Endodermal cell (in vitro differentiated cells): ENCODE measurements at regions not wholly inside any gene's neighbourhood (a gene's known extent, or its start where the extent isn't known, plus 50 kb on each side); places are given as distances from the start of the nearest gene placed in this dataset.
"Not testable (repeated sequence)": the region's sequence is repeated elsewhere in the genome, so short reads cannot be mapped to it uniquely, and the experiment has no call there.

Experiments used
- DNase-seq: peaks from one replicate; pipeline ENCODE4 v3.0.0-alpha.2; 2017
- H3K27ac ChIP-seq: 2 replicates; pipeline ENCODE4 v1.5.1; 2013; ENCODE audit warnings: mild to moderate bottlenecking, low read depth, low read length, moderate library complexity
- H3K27me3 ChIP-seq: 2 replicates; pipeline ENCODE4 v1.6.1; 2013; ENCODE audit warnings: mild to moderate bottlenecking, low read length, moderate library complexity; ENCODE audit not compliant: insufficient read depth, control insufficient read depth, poor library complexity, severe bottlenecking
- H3K36me3 ChIP-seq: 2 replicates; pipeline ENCODE4 v1.7.0; 2013; ENCODE audit warnings: mild to moderate bottlenecking, low read length, moderate library complexity; ENCODE audit not compliant: control insufficient read depth, insufficient read depth
- H3K4me1 ChIP-seq: one replicate; pipeline ENCODE4 v1.7.0; 2013; ENCODE audit warnings: low read length; ENCODE audit not compliant: control insufficient read depth, insufficient read depth
- H3K4me3 ChIP-seq: 2 replicates; pipeline ENCODE4 v1.5.1; 2013; ENCODE audit warnings: mild to moderate bottlenecking, low read length, moderate library complexity
- H3K9ac ChIP-seq: 2 replicates; pipeline ENCODE4 v1.6.1; 2013; ENCODE audit warnings: mild to moderate bottlenecking, low read length, moderate library complexity; ENCODE audit not compliant: poor library complexity, severe bottlenecking; ENCODE audit errors: extremely low read depth
- H3K9me3 ChIP-seq: 2 replicates; pipeline ENCODE4 v1.6.1; 2013; ENCODE audit warnings: mild to moderate bottlenecking, low read length, moderate library complexity; ENCODE audit not compliant: control insufficient read depth
- H3K27ac Mint-ChIP-seq: 2 replicates; pipeline ENCODE4 v1.8.0; 2020; ENCODE audit warnings: mixed read lengths
- H3K27me3 Mint-ChIP-seq: 2 replicates; pipeline ENCODE4 v1.8.0; 2021; ENCODE audit warnings: mild to moderate bottlenecking, mixed read lengths; ENCODE audit not compliant: insufficient read depth
- H3K36me3 Mint-ChIP-seq: 2 replicates; pipeline ENCODE4 v1.8.0; 2020; ENCODE audit warnings: low read depth, mixed read lengths
- H3K4me1 Mint-ChIP-seq: 2 replicates; pipeline ENCODE4 v1.8.0; 2020; ENCODE audit warnings: mixed read lengths
- H3K4me3 Mint-ChIP-seq: 2 replicates; pipeline ENCODE4 v1.8.0; 2020; ENCODE audit warnings: mild to moderate bottlenecking, moderate library complexity, mixed read lengths
- H3K9me3 Mint-ChIP-seq: 2 replicates; pipeline ENCODE4 v1.8.0; 2020; ENCODE audit warnings: mild to moderate bottlenecking, mixed read lengths
- CTCF ChIP-seq: fragments of 200-600 bp; sonication (generic); conservative IDR thresholded peaks from 2 replicates; pipeline ENCODE4 v1.5.0; 2021; ENCODE audit warnings: antibody characterized with exemption, mild to moderate bottlenecking
- WGBS, 2 experiments: methylation state at CpG; one replicate each; pipeline versions ENCODE4 v1.1.5 to v1.1.7; 2013; ENCODE audit warnings: missing lambda C conversion rate in 2 of 2, mixed read lengths in 1 of 2; ENCODE audit not compliant: insufficient coverage in 1 of 2, insufficient read length in 1 of 2; 5-methylcytosine and 5-hydroxymethylcytosine counted together

DNA sequence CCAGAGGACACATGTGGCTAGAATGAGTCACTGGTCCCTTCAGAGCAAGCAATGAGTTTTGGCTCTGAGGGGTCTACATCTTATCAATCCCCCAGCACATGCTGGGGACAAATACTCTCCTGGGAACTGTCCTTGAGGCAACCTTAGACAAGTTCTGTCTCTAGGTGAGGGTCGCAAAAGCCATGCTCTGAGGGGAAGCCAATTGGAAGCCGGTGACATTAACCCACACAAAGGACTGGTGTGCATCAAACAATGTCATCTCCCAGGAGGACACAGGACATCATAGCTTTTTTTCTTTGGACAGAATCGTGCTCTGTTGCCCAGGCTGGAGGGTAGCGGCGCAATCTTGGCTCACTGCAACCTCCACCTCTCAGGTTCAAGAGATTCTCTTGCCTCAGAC, 111.6 kb upstream of the ZNF722 start:
- H3K27me3 Mint-ChIP-seq, result no peaks in the 10 kb centered on the region
- Histone ChIP-seq H3K9me3 (peaks cover 79% of the 10 kb centered on the region), H3K36me3 (no peaks in the 10 kb centered on the region), H3K27me3 (no peaks in the 10 kb centered on the region), H3K27ac (no peak overlapping the region), H3K9ac (no peak overlapping the region), H3K4me3 (no peak overlapping the region), H3K4me1 (no peaks in the 10 kb centered on the region)
- WGBS, 2 experiments, result 63 to 66% methylated on average over 5 of the region's 5 CpGs
- no peak for DNase-seq
- H3K4me3 Mint-ChIP-seq, result no peak overlapping the region
- no peak overlapping the region for H3K27ac Mint-ChIP-seq
- H3K9me3 Mint-ChIP-seq, result peaks cover 96% of the 10 kb centered on the region
- no peaks in the 10 kb centered on the region for H3K4me1 Mint-ChIP-seq
- no peak for TF ChIP-seq CTCF
- H3K36me3 Mint-ChIP-seq, result peaks cover 2% of the 10 kb centered on the region

- H3K9me3 Mint-ChIP-seq, result peaks cover 84% of the 10 kb centered on the region
- no peak for DNase-seq
- H3K27ac Mint-ChIP-seq, result no peak overlapping the region
- H3K4me3 ChIP-seq, result no peak overlapping the region
- WGBS, 2 experiments, result 74 to 81% methylated on average over 25 to 29 of the region's 29 CpGs
- H3K4me1 Mint-ChIP-seq, result no peaks in the 10 kb centered on the region
- no peaks in the 10 kb centered on the region for H3K4me1 ChIP-seq
- no peaks in the 10 kb centered on the region for H3K27me3 Mint-ChIP-seq
- no peak for TF ChIP-seq CTCF
- no peak overlapping the region for H3K9ac ChIP-seq
- H3K4me3 Mint-ChIP-seq, result no peak overlapping the region
- peaks cover 54% of the 10 kb centered on the region for H3K9me3 ChIP-seq
- H3K27me3 ChIP-seq, result no peaks in the 10 kb centered on the region
- H3K36me3 Mint-ChIP-seq, result peaks cover 2% of the 10 kb centered on the region
- H3K36me3 ChIP-seq, result no peaks in the 10 kb centered on the region
- no peak overlapping the region for H3K27ac ChIP-seq
Measured at GRCh38 chr7:63899691-63900393, 98.8 kb upstream of the ZNF722 start.

DNA sequence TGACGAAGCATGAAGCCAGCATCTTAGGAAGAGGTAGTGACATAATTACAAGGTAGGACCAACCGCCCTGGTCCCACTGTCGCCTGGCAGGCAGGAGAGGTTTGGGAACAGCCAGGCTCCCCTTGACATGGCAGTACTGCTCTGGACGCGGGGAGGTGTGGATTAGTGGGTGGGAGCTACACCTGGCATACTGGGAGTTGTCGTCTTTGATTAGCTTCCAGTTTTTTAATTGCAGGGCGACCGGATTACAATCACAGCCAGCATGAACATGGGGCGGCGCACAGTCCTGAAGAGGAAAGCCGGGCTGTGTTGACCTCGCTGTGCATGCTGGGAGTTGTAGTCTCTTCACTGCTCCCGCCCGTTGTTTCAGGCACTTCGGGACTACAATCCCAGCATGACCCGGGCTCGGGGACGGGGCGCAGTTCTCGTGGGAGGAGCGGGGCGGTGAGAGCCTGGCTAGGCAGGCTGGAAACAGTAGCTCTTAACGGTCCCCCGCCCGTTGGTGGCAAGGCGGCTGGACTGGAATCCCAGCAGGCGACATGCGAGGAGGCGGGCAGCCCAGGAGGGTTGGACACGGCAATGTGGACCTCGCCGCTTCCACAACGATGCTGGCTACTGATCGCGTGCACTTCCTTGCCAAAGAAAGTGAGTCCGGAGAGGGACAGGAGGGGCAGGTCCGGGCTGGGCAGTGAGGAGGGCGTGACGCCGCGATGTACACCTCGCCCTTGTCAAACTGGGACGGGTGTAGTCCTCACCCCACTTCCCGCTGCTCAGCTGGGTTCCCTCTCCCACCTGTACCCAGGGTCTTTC, 98.0 kb upstream of the ZNF722 start:
- no peak overlapping the region for H3K27ac Mint-ChIP-seq
- WGBS, 2 experiments, result 89 to 93% methylated on average over 34 to 44 of the region's 44 CpGs

DNA sequence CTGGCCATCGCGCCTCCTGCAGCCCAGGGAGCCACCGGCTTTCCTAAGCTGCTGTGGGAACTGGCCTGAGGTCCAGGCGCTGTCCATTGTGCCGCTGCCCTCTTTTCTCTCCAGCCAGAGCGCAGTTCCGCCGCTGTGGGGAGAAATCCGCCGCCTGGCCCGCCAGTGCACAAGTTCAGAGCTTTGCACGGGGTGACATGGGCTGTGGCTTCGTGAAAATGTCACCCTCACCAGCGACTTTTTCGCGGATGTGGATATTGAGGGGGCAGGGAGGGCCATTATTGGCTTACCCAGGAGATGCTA, 97.5 kb upstream of the ZNF722 start:
- not testable (repeated sequence) for H3K4me3 Mint-ChIP-seq, H3K4me3 ChIP-seq, H3K4me1 ChIP-seq, H3K27ac ChIP-seq, H3K27me3 Mint-ChIP-seq, H3K9ac ChIP-seq, H3K36me3 ChIP-seq, H3K27me3 ChIP-seq, H3K4me1 Mint-ChIP-seq, H3K36me3 Mint-ChIP-seq, DNase-seq, H3K27ac Mint-ChIP-seq
- 83 to 84% methylated on average over 5 to 16 of the region's 16 CpGs for WGBS, 2 experiments
- H3K9me3 Mint-ChIP-seq, result peaks cover 92% of the 10 kb centered on the region
- H3K9me3 ChIP-seq, result peaks cover 58% of the 10 kb centered on the region

More for the DNA sequence above, 98.0 kb upstream of the ZNF722 start:
- Mint-ChIP-seq H3K36me3 (peaks cover 2% of the 10 kb centered on the region), H3K4me3 (no peak overlapping the region), H3K4me1 (no peaks in the 10 kb centered on the region), H3K27me3 (no peaks in the 10 kb centered on the region), H3K9me3 (peaks cover 92% of the 10 kb centered on the region)
- H3K36me3 ChIP-seq, result no peaks in the 10 kb centered on the region
- H3K27me3 ChIP-seq, result no peaks in the 10 kb centered on the region
- peaks cover 54% of the 10 kb centered on the region for H3K9me3 ChIP-seq
- DNase-seq, result no peak
- H3K27ac ChIP-seq, result no peak overlapping the region
- H3K9ac ChIP-seq, result no peak overlapping the region
- no peaks in the 10 kb centered on the region for H3K4me1 ChIP-seq
- H3K4me3 ChIP-seq, result no peak overlapping the region
- TF ChIP-seq CTCF, result no peak
